HFF-Myc (cell line): ENCODE measurements at regions not wholly inside any gene's neighbourhood (a gene's known extent, or its start where the extent isn't known, plus 50 kb on each side); places are given as distances from the start of the nearest gene placed in this dataset.

Experiments used
- DNase-seq: peaks from one replicate; pipeline ENCODE4 v3.0.0-alpha.2; 2011; ENCODE audit warnings: low read depth; ENCODE audit errors: extremely low read depth
- H3K4me3 ChIP-seq: replicated peaks from 2 replicates; pipeline ENCODE4 v1.5.1; 2011; ENCODE audit warnings: low read depth, mild to moderate bottlenecking, control low read depth, low read length
- TF ChIP-seq, protein P1 (sequence below): IDR thresholded peaks from 2 replicates; pipeline ENCODE4 v1.5.1; 2012; ENCODE audit warnings: mild to moderate bottlenecking, low read depth, low read length, control low read depth; ENCODE audit errors: missing control alignments

DNA sequence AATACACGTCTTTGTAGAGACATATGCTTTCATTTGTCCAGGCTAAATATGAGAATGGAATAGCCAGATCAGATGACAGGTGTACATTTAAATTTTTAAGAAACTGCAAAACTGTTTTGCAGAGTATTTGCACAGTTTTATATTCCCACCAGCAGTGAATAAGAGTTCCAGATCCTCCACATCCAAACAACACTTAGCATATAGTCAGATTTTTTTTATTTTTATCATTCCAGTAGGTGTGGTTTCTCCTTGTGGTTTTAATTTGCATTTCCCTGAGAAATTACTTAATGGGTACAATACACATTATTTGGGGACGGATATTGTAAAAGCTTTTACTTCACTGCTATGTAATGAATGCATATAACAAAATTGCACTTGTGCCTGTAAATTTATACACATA lies 56.7 kb upstream of the IRF2 start:
- H3K4me3 ChIP-seq, result no peak overlapping the region
- no peak for DNase-seq
- TF ChIP-seq, protein P1, sequence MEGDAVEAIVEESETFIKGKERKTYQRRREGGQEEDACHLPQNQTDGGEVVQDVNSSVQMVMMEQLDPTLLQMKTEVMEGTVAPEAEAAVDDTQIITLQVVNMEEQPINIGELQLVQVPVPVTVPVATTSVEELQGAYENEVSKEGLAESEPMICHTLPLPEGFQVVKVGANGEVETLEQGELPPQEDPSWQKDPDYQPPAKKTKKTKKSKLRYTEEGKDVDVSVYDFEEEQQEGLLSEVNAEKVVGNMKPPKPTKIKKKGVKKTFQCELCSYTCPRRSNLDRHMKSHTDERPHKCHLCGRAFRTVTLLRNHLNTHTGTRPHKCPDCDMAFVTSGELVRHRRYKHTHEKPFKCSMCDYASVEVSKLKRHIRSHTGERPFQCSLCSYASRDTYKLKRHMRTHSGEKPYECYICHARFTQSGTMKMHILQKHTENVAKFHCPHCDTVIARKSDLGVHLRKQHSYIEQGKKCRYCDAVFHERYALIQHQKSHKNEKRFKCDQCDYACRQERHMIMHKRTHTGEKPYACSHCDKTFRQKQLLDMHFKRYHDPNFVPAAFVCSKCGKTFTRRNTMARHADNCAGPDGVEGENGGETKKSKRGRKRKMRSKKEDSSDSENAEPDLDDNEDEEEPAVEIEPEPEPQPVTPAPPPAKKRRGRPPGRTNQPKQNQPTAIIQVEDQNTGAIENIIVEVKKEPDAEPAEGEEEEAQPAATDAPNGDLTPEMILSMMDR, result no peak

DNA sequence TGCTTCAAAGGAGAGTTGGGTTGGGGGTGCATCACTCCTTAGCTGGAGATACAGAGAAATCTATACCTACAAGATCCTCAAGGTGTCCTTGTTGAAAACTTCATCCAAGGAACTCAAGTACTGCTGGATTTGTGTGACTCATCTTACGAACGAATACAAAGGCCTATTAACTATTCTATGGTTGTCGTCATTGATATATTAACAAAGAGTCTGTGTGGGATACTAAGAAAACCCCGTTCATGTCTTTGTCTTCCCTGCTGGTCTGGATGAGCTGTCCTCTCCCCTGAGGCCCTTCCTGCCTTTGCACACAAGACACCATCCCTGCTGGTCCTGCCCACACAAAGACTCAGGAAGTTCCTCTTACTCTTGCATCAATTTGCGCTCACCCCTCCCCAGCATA lies 54.9 kb upstream of the IRF2 start:
- no peak overlapping the region for H3K4me3 ChIP-seq
- DNase-seq, result no peak
- TF ChIP-seq, protein P1, result no peak

DNA sequence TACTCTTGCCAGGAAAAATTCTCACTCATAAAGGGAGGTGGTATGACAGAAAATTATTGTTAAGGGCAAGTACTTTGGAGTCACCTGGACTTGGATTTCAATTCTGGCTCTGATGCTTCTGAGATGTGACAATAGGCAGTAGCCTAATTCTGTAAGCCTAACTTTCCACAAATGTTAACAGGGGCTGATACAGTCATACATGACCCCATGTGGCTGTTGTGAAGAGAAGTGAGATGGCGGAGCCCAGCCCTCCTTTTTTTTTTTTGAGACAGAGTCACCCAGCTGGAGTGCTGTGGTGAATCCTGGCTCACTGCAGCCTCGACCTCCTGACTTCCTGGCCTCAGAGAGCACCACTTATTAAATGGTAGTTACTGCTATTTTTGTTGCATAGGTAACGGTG lies 54.4 kb upstream of the IRF2 start:
- TF ChIP-seq, protein P1, result no peak
- DNase-seq, result no peak
- no peak overlapping the region for H3K4me3 ChIP-seq

DNA sequence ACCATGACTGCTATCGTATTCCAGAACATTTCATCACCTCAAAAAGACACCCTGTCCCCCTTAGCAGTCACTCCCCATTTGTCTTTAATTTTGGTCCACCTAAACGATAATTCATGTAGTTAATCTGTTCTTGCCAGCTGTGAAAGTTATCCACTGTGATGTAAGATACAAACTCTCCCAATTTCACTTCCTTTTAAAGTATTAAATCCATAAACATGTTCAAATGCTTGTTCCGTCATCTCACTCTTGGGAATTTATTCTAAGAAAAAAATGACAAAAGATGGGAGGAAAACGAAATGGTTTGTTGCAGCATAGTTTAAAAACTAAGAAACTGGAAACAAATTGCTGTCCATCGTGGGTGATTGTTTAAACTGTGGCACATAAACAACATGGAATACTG lies 53.7 kb upstream of the IRF2 start:
- no peak for DNase-seq
- no peak overlapping the region for H3K4me3 ChIP-seq
- TF ChIP-seq, protein P1, result no peak

DNA sequence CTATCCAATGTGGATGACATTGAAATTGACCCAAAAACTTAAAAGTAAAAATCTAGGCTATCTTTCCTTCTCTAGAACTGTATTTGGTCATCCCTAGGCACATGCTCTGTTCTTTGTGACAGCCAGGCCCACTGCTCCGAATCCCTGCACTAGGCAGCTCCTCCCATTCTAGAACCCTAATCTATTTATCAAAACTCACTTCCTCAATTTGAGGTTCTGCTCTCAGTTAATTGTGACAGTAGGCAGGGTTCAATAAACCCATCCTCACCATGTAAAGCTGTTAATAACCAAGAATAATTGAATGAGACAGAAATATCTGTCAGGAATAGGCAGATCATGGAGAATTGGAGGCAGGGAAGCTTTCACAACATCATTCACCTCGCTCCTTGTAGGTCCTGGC lies 51.9 kb upstream of the IRF2 start:
- DNase-seq, result no peak
- TF ChIP-seq, protein P1, result no peak
- no peak overlapping the region for H3K4me3 ChIP-seq
